Spinal cord (tissue), 9 donors: ENCODE measurements at regions not wholly inside any gene's neighbourhood (a gene's known extent, or its start where the extent isn't known, plus 50 kb on each side); places are given as distances from the start of the nearest gene placed in this dataset.
"Not testable (repeated sequence)": the region's sequence is repeated elsewhere in the genome, so short reads cannot be mapped to it uniquely, and the experiment has no call there.

Experiments
- DNase-seq, 6 donors: peaks; one replicate each; pipeline versions ENCODE4 v3.0.0 to v3.0.0-alpha.2; 2013 to 2015; ENCODE audit warnings: low spot score in 6 of 6, low read depth in 4 of 6
- H3K27ac ChIP-seq: one replicate; pipeline ENCODE4 v1.5.1; 2013; ENCODE audit warnings: low read depth, low read length, control low read depth
- H3K27me3 ChIP-seq: one replicate; pipeline ENCODE4 v1.6.1; 2013; ENCODE audit warnings: low read length; ENCODE audit not compliant: control insufficient read depth, insufficient read depth
- H3K36me3 ChIP-seq: one replicate; pipeline ENCODE4 v1.6.1; 2013; ENCODE audit warnings: low read length; ENCODE audit not compliant: control insufficient read depth, insufficient read depth
- H3K4me1 ChIP-seq: one replicate; pipeline ENCODE4 v1.6.1; 2013; ENCODE audit warnings: low read length; ENCODE audit not compliant: control insufficient read depth, insufficient read depth
- H3K4me3 ChIP-seq: one replicate; pipeline ENCODE4 v1.5.1; 2013; ENCODE audit warnings: low read depth, low read length, control low read depth
- H3K9me3 ChIP-seq: one replicate; pipeline ENCODE4 v1.6.1; 2013; ENCODE audit warnings: low read length; ENCODE audit not compliant: control insufficient read depth, insufficient read depth
- WGBS: methylation state at CpG from one replicate; pipeline ENCODE4 v1.1.5; 2013; ENCODE audit warnings: missing lambda C conversion rate; ENCODE audit not compliant: insufficient coverage; 5-methylcytosine and 5-hydroxymethylcytosine counted together
- donor health status: healthy.

- 53% methylated on average over 3 of the region's 8 CpGs for WGBS
- peak in 1 of 6 donors; percentile 61 for DNase-seq
- H3K27ac ChIP-seq: no peak overlapping the region
- no peaks in the 10 kb centered on the region for H3K4me1 ChIP-seq
- H3K9me3 ChIP-seq: no peaks in the 10 kb centered on the region
- no peak overlapping the region for H3K4me3 ChIP-seq
- peaks cover 4% of the 10 kb centered on the region for H3K27me3 ChIP-seq
- H3K36me3 ChIP-seq: no peaks in the 10 kb centered on the region
Measured at GRCh38 chr6:51477711-51478311, 609.6 kb downstream of the PKHD1 start.

- Histone ChIP-seq H3K9me3 (no peaks in the 10 kb centered on the region), H3K36me3 (no peaks in the 10 kb centered on the region), H3K27ac (no peak overlapping the region), H3K4me1 (no peaks in the 10 kb centered on the region), H3K27me3 (peaks cover 2% of the 10 kb centered on the region), H3K4me3 (no peak overlapping the region)
- no peak for DNase-seq
- 100% methylated on average over 1 of the region's 1 CpG for WGBS
Measured at GRCh38 chr6:51479296-51479695, 608.1 kb downstream of the PKHD1 start.

- H3K4me1 ChIP-seq: no peaks in the 10 kb centered on the region
- 100% methylated on average over 1 of the region's 1 CpG for WGBS
- no peak overlapping the region for H3K4me3 ChIP-seq
- H3K27me3 ChIP-seq: peaks cover 2% of the 10 kb centered on the region
- H3K36me3 ChIP-seq: no peaks in the 10 kb centered on the region
- H3K9me3 ChIP-seq: no peaks in the 10 kb centered on the region
- no peak for DNase-seq
- H3K27ac ChIP-seq: no peak overlapping the region
Measured at GRCh38 chr6:51480040-51480439, 607.4 kb downstream of the PKHD1 start.

- not testable (repeated sequence) for H3K9me3 ChIP-seq, H3K27me3 ChIP-seq, H3K27ac ChIP-seq, H3K36me3 ChIP-seq, H3K4me1 ChIP-seq, H3K4me3 ChIP-seq, DNase-seq
- WGBS: 94% methylated on average over 9 of the region's 9 CpGs
Measured at GRCh38 chr6:51485869-51486268, 601.5 kb downstream of the PKHD1 start.

- no peaks in the 10 kb centered on the region for H3K27me3 ChIP-seq
- no peak for DNase-seq
- no peaks in the 10 kb centered on the region for H3K9me3 ChIP-seq
- H3K36me3 ChIP-seq: no peaks in the 10 kb centered on the region
- no peak overlapping the region for H3K27ac ChIP-seq
- WGBS: no CpG with 5 or more reads among the region's 3 CpGs
- H3K4me3 ChIP-seq: no peak overlapping the region
- no peaks in the 10 kb centered on the region for H3K4me1 ChIP-seq
Measured at GRCh38 chr6:51487937-51488336, 599.5 kb downstream of the PKHD1 start.

- no peak for DNase-seq
- Histone ChIP-seq H3K27ac (no peak overlapping the region), H3K9me3 (no peaks in the 10 kb centered on the region), H3K4me1 (no peaks in the 10 kb centered on the region), H3K4me3 (no peak overlapping the region), H3K36me3 (no peaks in the 10 kb centered on the region), H3K27me3 (no peaks in the 10 kb centered on the region)
- WGBS: 43% methylated on average over 1 of the region's 2 CpGs
Measured at GRCh38 chr6:51489133-51489532, 598.3 kb downstream of the PKHD1 start.

- Histone ChIP-seq H3K4me3 (no peak overlapping the region), H3K27me3 (no peaks in the 10 kb centered on the region), H3K4me1 (peaks cover 4% of the 10 kb centered on the region), H3K36me3 (no peaks in the 10 kb centered on the region), H3K9me3 (no peaks in the 10 kb centered on the region), H3K27ac (no peak overlapping the region)
- DNase-seq: no peak
- WGBS: 89% methylated on average over 1 of the region's 1 CpG
Measured at GRCh38 chr6:51490101-51490500, 597.3 kb downstream of the PKHD1 start.

- H3K4me1 ChIP-seq: peaks cover 7% of the 10 kb centered on the region
- no peaks in the 10 kb centered on the region for H3K9me3 ChIP-seq
- H3K27ac ChIP-seq: no peak overlapping the region
- DNase-seq: no peak
- no peaks in the 10 kb centered on the region for H3K36me3 ChIP-seq
- H3K27me3 ChIP-seq: no peaks in the 10 kb centered on the region
- 79% methylated on average over 3 of the region's 5 CpGs for WGBS
- no peak overlapping the region for H3K4me3 ChIP-seq
Measured at GRCh38 chr6:51494342-51494741, 593.1 kb downstream of the PKHD1 start.

GRCh38 chr6:51495096-51495495, 592.3 kb downstream of the PKHD1 start:
- WGBS: 6% methylated on average over 3 of the region's 4 CpGs
- DNase-seq: peak in 3 of 6 donors; percentile 37 to 80 (median 70)
- H3K4me1 ChIP-seq: peaks cover 7% of the 10 kb centered on the region
- no peak overlapping the region for H3K27ac ChIP-seq
- no peak overlapping the region for H3K4me3 ChIP-seq
- no peaks in the 10 kb centered on the region for H3K27me3 ChIP-seq
- no peaks in the 10 kb centered on the region for H3K9me3 ChIP-seq
- H3K36me3 ChIP-seq: no peaks in the 10 kb centered on the region

- Histone ChIP-seq H3K27me3 (no peaks in the 10 kb centered on the region), H3K4me3 (no peak overlapping the region), H3K9me3 (no peaks in the 10 kb centered on the region), H3K4me1 (peaks cover 7% of the 10 kb centered on the region), H3K36me3 (no peaks in the 10 kb centered on the region), H3K27ac (no peak overlapping the region)
- no peak for DNase-seq
- WGBS: 66% methylated on average over 3 of the region's 3 CpGs
Measured at GRCh38 chr6:51495610-51496396, 591.6 kb downstream of the PKHD1 start.
